ENCODE measurements at regions not wholly inside any gene's neighbourhood (a gene's known extent, or its start where the extent isn't known, plus 50 kb on each side); places are given as distances from the start of the nearest gene placed in this dataset.

GRCh38 chr4:137676357-137676998, 144.2 kb upstream of the PCDH18 start:
- no peak for DNase-seq (ENCODE audit: low spot score)

- no peak for DNase-seq (ENCODE audit: low spot score)
These were observed 141.8 kb upstream of the PCDH18 start for GRCh38 chr4:137674066-137674465.

GRCh38 chr4:137668885-137669545, 136.7 kb upstream of the PCDH18 start:
- DNase-seq (ENCODE audit: low spot score), result no peak

GRCh38 chr4:137664416-137664815, 132.1 kb upstream of the PCDH18 start:
- no peak for DNase-seq (ENCODE audit: low spot score)

- no peak for DNase-seq (ENCODE audit: low spot score)
These were observed 131.7 kb upstream of the PCDH18 start for GRCh38 chr4:137664046-137664387.

- DNase-seq (ENCODE audit: low spot score), result no peak
These were observed 131.2 kb upstream of the PCDH18 start for GRCh38 chr4:137663251-137664045.

- no peak for DNase-seq (ENCODE audit: low spot score)
These were observed 129.4 kb upstream of the PCDH18 start for GRCh38 chr4:137661693-137662092.

- no peak for DNase-seq (ENCODE audit: low spot score)
These were observed 127.9 kb upstream of the PCDH18 start for GRCh38 chr4:137660211-137660610.

GRCh38 chr4:137659431-137659830, 127.1 kb upstream of the PCDH18 start:
- no peak for DNase-seq (ENCODE audit: low spot score)

GRCh38 chr4:137656661-137657060, 124.4 kb upstream of the PCDH18 start:
- no peak for DNase-seq (ENCODE audit: low spot score)

GRCh38 chr4:137655302-137655701, 123.0 kb upstream of the PCDH18 start:
- no peak for DNase-seq (ENCODE audit: low spot score)

GRCh38 chr4:137651128-137651527, 118.8 kb upstream of the PCDH18 start:
- no peak for DNase-seq (ENCODE audit: low spot score)

- no peak for DNase-seq (ENCODE audit: low spot score)
These were observed 117.6 kb upstream of the PCDH18 start for GRCh38 chr4:137649711-137650450.

GRCh38 chr4:137648531-137648930, 116.2 kb upstream of the PCDH18 start:
- no peak for DNase-seq (ENCODE audit: low spot score)

GRCh38 chr4:137647375-137647774, 115.1 kb upstream of the PCDH18 start:
- no peak for DNase-seq (ENCODE audit: low spot score)

- DNase-seq (ENCODE audit: low spot score), result no peak
These were observed 111.9 kb upstream of the PCDH18 start for GRCh38 chr4:137644201-137644600.

- no peak for DNase-seq (ENCODE audit: low spot score)
These were observed 109.2 kb upstream of the PCDH18 start for GRCh38 chr4:137641544-137641943.

GRCh38 chr4:137640838-137641158, 108.5 kb upstream of the PCDH18 start:
- no peak for DNase-seq (ENCODE audit: low spot score)

GRCh38 chr4:137640156-137640837, 108.0 kb upstream of the PCDH18 start:
- DNase-seq (ENCODE audit: low spot score), result no peak

GRCh38 chr4:137638934-137639333, 106.6 kb upstream of the PCDH18 start:
- DNase-seq (ENCODE audit: low spot score), result no peak

GRCh38 chr4:137635601-137636000, 103.3 kb upstream of the PCDH18 start:
- DNase-seq (ENCODE audit: low spot score), result peak; percentile 50

GRCh38 chr4:137635108-137635507, 102.8 kb upstream of the PCDH18 start:
- DNase-seq (ENCODE audit: low spot score), result no peak

Data from D341Med (cell line).